SK-N-SH (cell line): ENCODE measurements at regions not wholly inside any gene's neighbourhood (a gene's known extent, or its start where the extent isn't known, plus 50 kb on each side); places are given as distances from the start of the nearest gene placed in this dataset.

ENCODE experiments used
- CTCF ChIA-PET: fragments of 300-600, 350-600 bp; formaldehyde crosslinking; extraction: SDS; loops from one replicate; lab custom pipeline; 2021; lab: Yijun Ruan, JAX
- POLR2A ChIA-PET: fragments of 350-600 bp; sonication (Branson Sonifier 250); formaldehyde crosslinking; extraction: SDS; loops from one replicate; lab custom pipeline; 2020; ENCODE audit warnings: antibody characterized with exemption, inconsistent platforms; lab: Yijun Ruan, JAX
- DNase-seq: peaks from one replicate; pipeline ENCODE4 v3.0.0; 2012
- H2AFZ ChIP-seq: fragments of 200-600 bp; sonication (generic); 2 replicates; pipeline ENCODE4 v1.8.1; 2016; ENCODE audit warnings: antibody characterized with exemption, mild to moderate bottlenecking, low read depth
- H3F3A ChIP-seq: fragments of 200-600 bp; sonication (generic); replicated peaks from 2 replicates; pipeline ENCODE3; 2016; ENCODE audit warnings: antibody characterized with exemption, mild to moderate bottlenecking; ENCODE audit not compliant: insufficient read depth
- H3K27ac ChIP-seq, 2 experiments: fragments of 200-500 bp in 1 of 2; fragments of 200-600 bp in 1 of 2; sonication (Bioruptor generic) in 1 of 2; sonication (generic), shearing (Covaris generic) in 1 of 2; 2 replicates each; pipeline versions ENCODE4 v1.5.1 to v1.6.1; 2014 to 2016; ENCODE audit warnings: low read depth in 2 of 2, inconsistent platforms in 1 of 2, low read length in 1 of 2, mild to moderate bottlenecking in 1 of 2, mixed read lengths in 1 of 2
- H3K27me3 ChIP-seq: fragments of 200-600 bp; sonication (generic), shearing (Covaris generic); 2 replicates; pipeline ENCODE4 v1.6.1; 2016; ENCODE audit warnings: mixed run types; ENCODE audit not compliant: insufficient read depth
- H3K36me3 ChIP-seq, 2 experiments: fragments of 200-500 bp in 1 of 2; fragments of 200-600 bp in 1 of 2; sonication (Bioruptor generic) in 1 of 2; sonication (generic) in 1 of 2; replicated peaks in 1 of 2; 2 replicates each; pipeline versions ENCODE3 to v1.5.1; 2014 to 2016; ENCODE audit warnings: low read length in 1 of 2, mild to moderate bottlenecking in 1 of 2; ENCODE audit not compliant: insufficient read depth in 2 of 2, control insufficient read depth in 1 of 2
- H3K4me1 ChIP-seq, 2 experiments: fragments of 200-500 bp in 1 of 2; fragments of 200-600 bp in 1 of 2; sonication (Bioruptor generic) in 1 of 2; sonication (generic), shearing (Covaris generic) in 1 of 2; 2 replicates each; pipeline versions ENCODE4 v1.5.1 to v1.6.1; 2014 to 2016; ENCODE audit warnings: low read depth in 1 of 2, low read length in 1 of 2, mixed run types in 1 of 2; ENCODE audit not compliant: insufficient read depth in 2 of 2, control insufficient read depth in 1 of 2
- H3K4me2 ChIP-seq: fragments of 200-600 bp; sonication (generic), shearing (Covaris generic); 2 replicates; pipeline ENCODE4 v1.6.1; 2017; ENCODE audit warnings: mixed run types
- H3K4me3 ChIP-seq, 2 experiments: fragments of 200-500 bp in 1 of 2; fragments of 200-600 bp in 1 of 2; sonication (Bioruptor generic) in 1 of 2; sonication (generic), shearing (Covaris generic) in 1 of 2; 2 replicates each; pipeline versions ENCODE4 v1.5.1 to v1.8.1; 2014 to 2016; ENCODE audit warnings: low read depth in 2 of 2, inconsistent platforms in 1 of 2, low read length in 1 of 2, mild to moderate bottlenecking in 1 of 2, mixed read lengths in 1 of 2, moderate library complexity in 1 of 2
- H3K79me2 ChIP-seq: fragments of 200-600 bp; sonication (generic); 2 replicates; pipeline ENCODE4 v1.8.1; 2017; ENCODE audit warnings: mild to moderate bottlenecking; ENCODE audit not compliant: insufficient read depth
- H3K9ac ChIP-seq: fragments of 200-600 bp; sonication (generic); 2 replicates; pipeline ENCODE4 v1.6.1; 2017; ENCODE audit warnings: mixed run types
- H3K9me2 ChIP-seq: fragments of 200-600 bp; sonication (generic); 2 replicates; pipeline ENCODE4 v1.6.1; 2017; ENCODE audit warnings: mixed run types
- H3K9me3 ChIP-seq: fragments of 200-600 bp; sonication (generic); 2 replicates; pipeline ENCODE4 v1.6.1; 2017; ENCODE audit warnings: mixed run types, mild to moderate bottlenecking, moderate library complexity
- H4K20me1 ChIP-seq: fragments of 200-600 bp; sonication (generic); 2 replicates; pipeline ENCODE4 v1.6.1; 2017; ENCODE audit warnings: mild to moderate bottlenecking, mixed run types; ENCODE audit not compliant: insufficient read depth
- CHD2 ChIP-seq: fragments of 150-350 bp; IDR thresholded peaks from 2 replicates; pipeline ENCODE4 v1.6.1; 2018; ENCODE audit warnings: low read length; ENCODE audit not compliant: partially characterized antibody
- FOXM1 ChIP-seq: IDR thresholded peaks from 2 replicates; pipeline ENCODE4 v1.4.0; 2012; ENCODE audit warnings: low read depth, mild to moderate bottlenecking
- GATA2 ChIP-seq: sonication (generic); formaldehyde crosslinking; IDR thresholded peaks from 2 replicates; pipeline ENCODE4 v1.5.0; 2020; ENCODE audit warnings: mild to moderate bottlenecking, missing genetic modification reagents
- JUND ChIP-seq: IDR thresholded peaks from 2 replicates; pipeline ENCODE4 v1.4.0; 2012
- MXI1 ChIP-seq: IDR thresholded peaks from 2 replicates; pipeline ENCODE4 v1.6.1; 2012; ENCODE audit warnings: mild to moderate bottlenecking, low read depth, low read length, improper control_type of control experiment
- NFIC ChIP-seq: IDR thresholded peaks from 2 replicates; pipeline ENCODE4 v1.4.0; 2012; ENCODE audit warnings: borderline replicate concordance
- NRF1 ChIP-seq: IDR thresholded peaks from 2 replicates; pipeline ENCODE4 v1.6.1; 2012; ENCODE audit warnings: low read depth, mild to moderate bottlenecking, low read length
- PBX3 ChIP-seq: IDR thresholded peaks from 2 replicates; pipeline ENCODE4; 2012
- REST ChIP-seq: IDR thresholded peaks from 2 replicates; pipeline ENCODE4 v1.6.1; 2012; ENCODE audit warnings: mild to moderate bottlenecking, low read depth, low read length, moderate library complexity
- SIN3A ChIP-seq: IDR thresholded peaks from 2 replicates; pipeline ENCODE4 v1.6.1; 2012; ENCODE audit warnings: low read depth, mild to moderate bottlenecking, low read length, moderate library complexity, borderline replicate concordance
- SMC3 ChIP-seq: IDR thresholded peaks from 2 replicates; pipeline ENCODE4 v1.6.1; 2012; ENCODE audit warnings: low read depth, low read length, improper control_type of control experiment
- USF1 ChIP-seq: IDR thresholded peaks from 2 replicates; pipeline ENCODE4 v1.4.0; 2012; ENCODE audit warnings: low read depth, borderline replicate concordance
- YY1 ChIP-seq: IDR thresholded peaks from 2 replicates; pipeline ENCODE4 v1.4.0; 2012; ENCODE audit warnings: low read depth, mild to moderate bottlenecking
- WGBS: methylation state at CpG from one replicate; pipeline ENCODE4 v1.1.6; 2017; ENCODE audit warnings: low lambda C conversion rate; 5-methylcytosine and 5-hydroxymethylcytosine counted together
- TF ChIP-seq, protein P1 (sequence below): fragments of 150-350 bp; IDR thresholded peaks from 2 replicates; pipeline ENCODE4 v1.6.1; 2017; ENCODE audit warnings: antibody characterized with exemption, low read length, low read depth, borderline replicate concordance

- DNase-seq = no peak
- POLR2A ChIA-PET = no interaction called here
- Histone ChIP-seq H4K20me1 (no peaks in the 10 kb centered on the region), H3K4me2 (no peak overlapping the region), H3F3A (no peaks in the 10 kb centered on the region), H3K79me2 (no peaks in the 10 kb centered on the region), H3K9ac (no peak overlapping the region), H3K9me3 (no peaks in the 10 kb centered on the region), H3K4me1 (no peaks in the 10 kb centered on the region), H3K9me2 (no peaks in the 10 kb centered on the region), H2AFZ (no peak overlapping the region), H3K36me3 (no peaks in the 10 kb centered on the region), H3K4me3 (no peak overlapping the region), H3K27ac (no peak overlapping the region), H3K27me3 (no peaks in the 10 kb centered on the region)
- WGBS = 3% methylated on average over 2 of the region's 2 CpGs
- TF ChIP-seq YY1 (no peak), CHD2 (no peak), SMC3 (no peak), JUND (no peak), FOXM1 (no peak), MXI1 (no peak), SIN3A (no peak), REST (no peak)
- TF ChIP-seq, protein P1, sequence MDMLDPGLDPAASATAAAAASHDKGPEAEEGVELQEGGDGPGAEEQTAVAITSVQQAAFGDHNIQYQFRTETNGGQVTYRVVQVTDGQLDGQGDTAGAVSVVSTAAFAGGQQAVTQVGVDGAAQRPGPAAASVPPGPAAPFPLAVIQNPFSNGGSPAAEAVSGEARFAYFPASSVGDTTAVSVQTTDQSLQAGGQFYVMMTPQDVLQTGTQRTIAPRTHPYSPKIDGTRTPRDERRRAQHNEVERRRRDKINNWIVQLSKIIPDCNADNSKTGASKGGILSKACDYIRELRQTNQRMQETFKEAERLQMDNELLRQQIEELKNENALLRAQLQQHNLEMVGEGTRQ = no peak
- CTCF ChIA-PET = no interaction called here
Measured at GRCh38 chr14:81889529-81889928, 355.9 kb upstream of the SEL1L start.

DNA sequence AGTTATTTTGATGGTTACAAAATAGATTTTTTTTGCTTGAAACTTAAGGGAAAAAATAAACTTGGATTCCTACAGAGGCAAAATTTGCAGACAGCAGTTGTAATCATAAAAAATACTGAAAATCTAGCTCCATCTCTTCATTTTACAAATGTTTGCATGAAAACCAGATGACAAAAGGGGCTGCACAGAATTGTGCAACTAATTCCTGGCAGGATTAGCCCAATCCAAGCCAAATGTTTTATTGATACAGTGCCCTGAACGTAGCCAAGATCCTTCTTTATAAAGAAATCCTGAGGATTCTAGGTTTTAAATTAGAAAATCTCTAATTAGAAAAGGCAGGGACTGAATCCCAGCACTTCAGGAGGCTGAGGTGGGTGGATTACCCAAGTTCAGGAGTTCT, 356.4 kb upstream of the SEL1L start:
- H3K79me2 ChIP-seq = no peaks in the 10 kb centered on the region
- H3K36me3 ChIP-seq = no peaks in the 10 kb centered on the region
- ChIA-PET POLR2A (no interaction called here), CTCF (no interaction called here)
- TF ChIP-seq, protein P1 = no peak
- TF ChIP-seq MXI1 (no peak), NFIC (no peak), GATA2 (CRISPR knock-in tag) (no peak), CHD2 (no peak), PBX3 (no peak), NRF1 (no peak), USF1 (no peak)
- 0% methylated on average over 1 of the region's 1 CpG for WGBS
- DNase-seq = no peak
- no peak overlapping the region for H3K4me3 ChIP-seq
- no peak overlapping the region for H2AFZ ChIP-seq
- H3K27ac ChIP-seq = no peak overlapping the region
- H4K20me1 ChIP-seq = no peaks in the 10 kb centered on the region
- H3K27me3 ChIP-seq = no peaks in the 10 kb centered on the region
- no peaks in the 10 kb centered on the region for H3K9me3 ChIP-seq
- H3K4me2 ChIP-seq = no peak overlapping the region
- no peaks in the 10 kb centered on the region for H3F3A ChIP-seq
- H3K4me1 ChIP-seq = no peaks in the 10 kb centered on the region
- no peak overlapping the region for H3K9ac ChIP-seq
- no peaks in the 10 kb centered on the region for H3K9me2 ChIP-seq
